ENCODE measurements at regions not wholly inside any gene's neighbourhood (a gene's known extent, or its start where the extent isn't known, plus 50 kb on each side); places are given as distances from the start of the nearest gene placed in this dataset.

- TF ChIP-seq POLR2A (IDR thresholded peaks at IDR 0.05) (no peak), CTCF (IDR thresholded peaks at IDR 0.05) (no peak), EP300 (IDR thresholded peaks at IDR 0.05) (no peak)
Observed at GRCh38 chr10:44044549-44044948, 340.3 kb downstream of the CXCL12 start.

Measured in gastroesophageal sphincter (tissue), 3 donors.